ENCODE measurements at regions not wholly inside any gene's neighbourhood (a gene's known extent, or its start where the extent isn't known, plus 50 kb on each side); places are given as distances from the start of the nearest gene placed in this dataset.
"Not testable (repeated sequence)": the region's sequence is repeated elsewhere in the genome, so short reads cannot be mapped to it uniquely, and the experiment has no call there.

GRCh38 chr3:106906074-106906473 is 471.2 kb upstream of the CCDC54 start:
- intact Hi-C loops (cut with DNase I) = no loop called here
- DNase-seq (ENCODE audit: low spot score) = no peak

DNA sequence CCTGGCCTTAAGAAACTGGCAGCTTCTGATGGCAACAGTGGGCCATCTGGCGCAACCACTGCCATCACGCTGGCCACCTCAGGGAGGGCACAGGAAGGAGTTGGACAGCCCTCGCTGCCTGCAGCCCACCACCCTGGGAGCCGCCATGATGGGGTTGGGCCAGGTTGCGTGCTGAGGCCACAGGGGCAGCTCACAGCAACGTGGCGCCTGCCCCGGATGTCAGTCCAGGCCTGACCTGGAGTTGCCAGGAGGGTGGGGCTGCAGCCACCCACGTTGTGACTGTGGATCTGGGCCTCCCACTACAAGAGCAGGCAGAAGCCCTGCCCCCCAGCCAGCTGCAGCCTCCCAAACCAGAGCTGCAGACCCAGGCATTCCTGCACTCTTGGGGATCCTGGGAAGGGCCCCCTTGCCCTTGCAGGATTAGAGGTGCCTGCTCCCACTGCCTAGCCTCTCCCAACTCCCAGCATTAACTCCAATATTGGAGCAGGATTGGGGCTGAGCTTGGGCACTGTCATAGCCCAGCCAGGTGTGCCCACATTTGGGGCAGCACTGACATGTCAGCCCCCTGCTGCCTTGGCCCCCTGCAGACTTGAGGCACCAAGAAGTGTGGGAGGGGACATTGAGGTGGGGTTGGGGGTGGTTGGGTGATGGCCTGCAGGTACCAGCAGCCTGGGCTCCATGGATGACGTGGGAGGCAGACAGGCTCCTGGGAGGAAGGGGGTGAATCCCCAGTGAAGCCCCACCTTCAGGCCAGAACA is 468.9 kb upstream of the CCDC54 start:
- DNase-seq (ENCODE audit: low spot score) = no peak
- intact Hi-C loops (cut with DNase I) = no loop called here

DNA sequence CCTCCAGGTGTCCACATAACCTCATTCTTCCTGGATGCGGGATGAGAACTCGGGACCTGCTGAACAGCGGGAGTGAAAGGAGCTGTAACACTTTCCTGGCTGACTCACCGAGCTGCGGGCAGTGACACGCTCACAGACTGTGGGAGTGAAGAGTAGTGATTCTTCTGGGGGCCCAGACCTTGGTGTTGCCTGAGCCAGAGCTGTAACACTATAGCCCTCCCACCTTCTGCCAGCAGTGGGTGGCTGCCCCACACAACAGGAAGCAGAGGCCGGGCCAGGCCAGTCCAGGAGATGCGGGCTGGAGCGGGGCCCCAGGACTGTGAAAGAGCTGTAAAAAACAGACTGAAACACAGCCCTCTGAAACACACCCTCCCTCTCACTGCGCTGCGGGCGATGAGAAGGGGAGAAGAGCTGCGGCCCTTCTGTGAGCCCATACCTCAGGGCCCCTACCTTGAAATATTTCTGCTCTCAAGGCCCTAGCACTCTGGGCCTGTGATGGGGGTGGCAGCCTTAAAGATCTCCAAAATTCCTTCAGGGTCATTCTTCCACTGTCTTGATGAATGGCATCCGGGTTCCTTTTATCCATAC is 464.0 kb upstream of the CCDC54 start:
- intact Hi-C loops (cut with DNase I) = no loop called here
- DNase-seq (ENCODE audit: low spot score) = no peak

DNA sequence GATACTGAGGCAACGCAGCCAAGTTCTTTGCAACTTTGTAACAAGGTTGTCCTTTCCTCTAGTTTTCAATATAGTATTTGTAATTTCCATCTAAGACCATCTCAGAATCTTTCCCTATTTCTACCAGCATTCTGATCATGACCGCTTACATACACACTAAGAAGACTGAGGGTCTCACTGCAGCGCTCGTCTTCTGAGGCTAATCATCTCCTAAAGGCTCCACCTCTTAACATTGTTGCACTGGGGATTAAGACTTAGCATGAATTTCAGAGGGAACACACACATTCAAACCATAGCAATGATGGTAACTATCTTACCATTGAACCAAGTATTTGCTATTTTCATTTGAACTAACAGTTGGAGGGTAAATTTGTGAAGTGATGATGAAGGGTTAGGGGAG is 463.3 kb upstream of the CCDC54 start:
- intact Hi-C loops (cut with DNase I) = no loop called here
- DNase-seq (ENCODE audit: low spot score) = no peak

GRCh38 chr3:106920609-106921008 is 456.6 kb upstream of the CCDC54 start:
- intact Hi-C loops (cut with DNase I) = no loop called here
- DNase-seq (ENCODE audit: low spot score) = no peak

GRCh38 chr3:106929081-106929480 is 448.2 kb upstream of the CCDC54 start:
- intact Hi-C loops (cut with DNase I) = no loop called here
- DNase-seq (ENCODE audit: low spot score) = no peak

DNA sequence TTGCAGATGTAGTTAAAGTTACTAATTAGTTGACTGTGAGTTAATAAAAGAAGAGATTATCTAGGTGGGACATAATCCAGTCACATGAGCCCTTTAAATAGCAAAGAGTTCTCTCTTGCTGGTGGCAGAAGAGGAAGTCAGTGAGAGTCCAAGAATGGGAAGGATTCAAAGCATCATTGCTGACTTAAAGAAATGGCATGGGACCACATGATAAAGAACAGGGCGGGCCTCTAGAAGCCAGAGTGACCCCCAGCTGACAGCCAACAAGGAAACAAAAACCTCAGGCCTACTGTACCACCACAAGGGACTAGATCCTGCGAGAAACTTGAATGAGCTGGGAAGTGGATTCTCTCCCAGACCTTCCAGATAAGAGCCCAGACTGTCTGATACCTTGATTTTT is 447.2 kb upstream of the CCDC54 start:
- no peak for DNase-seq (ENCODE audit: low spot score)
- intact Hi-C loops (cut with DNase I) = no loop called here

GRCh38 chr3:106931904-106932303 is 445.3 kb upstream of the CCDC54 start:
- no peak for DNase-seq (ENCODE audit: low spot score)
- intact Hi-C loops (cut with DNase I) = no loop called here

- intact Hi-C loops (cut with DNase I) = no loop called here
- no peak for DNase-seq (ENCODE audit: low spot score)
Measured at GRCh38 chr3:106936337-106936736, 440.9 kb upstream of the CCDC54 start.

- intact Hi-C loops (cut with DNase I) = no loop called here
- no peak for DNase-seq (ENCODE audit: low spot score)
Measured at GRCh38 chr3:106942051-106942450, 435.2 kb upstream of the CCDC54 start.

- intact Hi-C loops (cut with DNase I) = no loop called here
- no peak for DNase-seq (ENCODE audit: low spot score)
Measured at GRCh38 chr3:106943071-106943470, 434.2 kb upstream of the CCDC54 start.

- no peak for DNase-seq (ENCODE audit: low spot score)
- intact Hi-C loops (cut with DNase I) = no loop called here
Measured at GRCh38 chr3:106945435-106945834, 431.8 kb upstream of the CCDC54 start.

GRCh38 chr3:106946866-106947265 is 430.4 kb upstream of the CCDC54 start:
- DNase-seq (ENCODE audit: low spot score) = no peak
- intact Hi-C loops (cut with DNase I) = no loop called here

- DNase-seq (ENCODE audit: low spot score) = no peak
- intact Hi-C loops (cut with DNase I) = no loop called here
Measured at GRCh38 chr3:106957029-106957428, 420.2 kb upstream of the CCDC54 start.

- intact Hi-C loops (cut with DNase I) = no loop called here
Measured at GRCh38 chr3:106962993-106963392, 414.2 kb upstream of the CCDC54 start.

DNA sequence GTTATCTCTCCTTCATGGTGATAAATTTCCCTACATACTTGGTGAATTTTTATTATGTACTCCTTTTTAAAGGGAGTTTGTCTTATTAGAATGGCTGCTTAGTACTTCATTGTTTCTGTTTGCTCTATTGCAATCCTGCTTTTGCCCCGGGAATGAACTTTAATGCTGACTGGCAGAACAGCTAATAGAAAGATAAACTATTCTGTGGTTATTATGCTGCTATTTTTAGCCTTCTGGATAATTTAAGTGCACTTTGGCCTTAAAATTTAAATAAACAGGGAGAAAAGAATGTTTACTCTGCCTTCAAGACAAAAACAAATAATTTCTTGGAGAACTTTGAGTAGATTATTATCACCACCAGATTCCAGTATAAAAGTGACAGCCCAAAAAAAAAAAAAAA is 413.8 kb upstream of the CCDC54 start:
- DNase-seq (ENCODE audit: low spot score) = no peak
- intact Hi-C loops (cut with DNase I) = no loop called here

More at GRCh38 chr3:106962993-106963392, 414.2 kb upstream of the CCDC54 start:
- DNase-seq (ENCODE audit: low spot score) = no peak

GRCh38 chr3:106965307-106965706 is 411.9 kb upstream of the CCDC54 start:
- intact Hi-C loops (cut with DNase I) = no loop called here

GRCh38 chr3:106969596-106969995 is 407.6 kb upstream of the CCDC54 start:
- intact Hi-C loops (cut with DNase I) = no loop called here
- DNase-seq (ENCODE audit: low spot score) = no peak

More at GRCh38 chr3:106965307-106965706, 411.9 kb upstream of the CCDC54 start:
- no peak for DNase-seq (ENCODE audit: low spot score)

- intact Hi-C loops (cut with DNase I) = no loop called here
- DNase-seq (ENCODE audit: low spot score) = no peak
Measured at GRCh38 chr3:106981392-106981791, 395.8 kb upstream of the CCDC54 start.

- intact Hi-C loops (cut with DNase I) = no loop called here
- DNase-seq (ENCODE audit: low spot score) = no peak
Measured at GRCh38 chr3:106985721-106986120, 391.5 kb upstream of the CCDC54 start.

- intact Hi-C loops (cut with DNase I); DNase-seq (ENCODE audit: low spot score): not testable (repeated sequence)
Measured at GRCh38 chr3:106998841-106999682, 378.2 kb upstream of the CCDC54 start.

Data from cardiac septum (tissue), 1 donor.